HL-60 (cell line): ENCODE measurements at regions not wholly inside any gene's neighbourhood (a gene's known extent, or its start where the extent isn't known, plus 50 kb on each side); places are given as distances from the start of the nearest gene placed in this dataset.

Experiments
- DNase-seq, 2 experiments: peaks; one replicate each; pipeline ENCODE4 v3.0.0-alpha.2; 2010 to 2020; ENCODE audit warnings: low read depth in 1 of 2, low spot score in 1 of 2
- H3K27ac ChIP-seq: fragments of 250-450 bp; sonication (Bioruptor Pico); replicated peaks from 2 replicates; pipeline ENCODE4 v1.5.1; 2020; ENCODE audit warnings: mild to moderate bottlenecking, moderate library complexity
- H3K27me3 ChIP-seq: fragments of 250-450 bp; sonication (Bioruptor Pico); 2 replicates; pipeline ENCODE4 v1.5.1; 2021; ENCODE audit warnings: mild to moderate bottlenecking, moderate library complexity; ENCODE audit not compliant: insufficient read depth, poor library complexity, severe bottlenecking
- H3K4me3 ChIP-seq: replicated peaks from 2 replicates; pipeline ENCODE4 v1.5.1; 2011; ENCODE audit warnings: mild to moderate bottlenecking, control low read depth, low read length; ENCODE audit not compliant: insufficient read depth
- CTCF ChIP-seq: IDR thresholded peaks from one replicate; pipeline ENCODE4 v1.5.1; 2011; ENCODE audit warnings: low read length, control low read depth, inconsistent platforms; ENCODE audit not compliant: insufficient read depth
- GABPA ChIP-seq: IDR thresholded peaks from 2 replicates; pipeline ENCODE4 v1.6.1; 2012; ENCODE audit warnings: low read depth
- POLR2AphosphoS5 ChIP-seq: IDR thresholded peaks from 2 replicates; pipeline ENCODE4 v1.6.1; 2012; ENCODE audit warnings: low read depth
- REST ChIP-seq: IDR thresholded peaks from 2 replicates; pipeline ENCODE4 v1.6.1; 2012; ENCODE audit warnings: low read depth; ENCODE audit not compliant: insufficient replicate concordance
- SPI1 ChIP-seq: IDR thresholded peaks from 2 replicates; pipeline ENCODE4 v1.6.1; 2012; ENCODE audit warnings: low read depth, mild to moderate bottlenecking, borderline replicate concordance

- Histone ChIP-seq H3K27me3 (no peaks in the 10 kb centered on the region), H3K27ac (no peak overlapping the region), H3K4me3 (no peak overlapping the region)
- no peak for DNase-seq
- TF ChIP-seq SPI1, result no peak
- TF ChIP-seq CTCF, result no peak
- TF ChIP-seq GABPA, result no peak
- TF ChIP-seq REST, result no peak
- TF ChIP-seq POLR2AphosphoS5, result no peak
Measured at GRCh38 chr2:120956486-120957156, 221.0 kb downstream of the GLI2 start.

- DNase-seq, result no peak
- Histone ChIP-seq H3K27me3 (no peaks in the 10 kb centered on the region), H3K27ac (no peak overlapping the region), H3K4me3 (no peak overlapping the region)
- no peak for TF ChIP-seq REST
Measured at GRCh38 chr2:120957905-120958304, 222.2 kb downstream of the GLI2 start.

- Histone ChIP-seq H3K4me3 (no peak overlapping the region), H3K27ac (no peak overlapping the region), H3K27me3 (no peaks in the 10 kb centered on the region)
- TF ChIP-seq POLR2AphosphoS5 (no peak), GABPA (no peak), SPI1 (no peak), CTCF (no peak), REST (no peak)
- no peak for DNase-seq
Measured at GRCh38 chr2:120958623-120959366, 223.1 kb downstream of the GLI2 start.
